A673 (cell line): ENCODE measurements at regions not wholly inside any gene's neighbourhood (a gene's known extent, or its start where the extent isn't known, plus 50 kb on each side); places are given as distances from the start of the nearest gene placed in this dataset.

Experiments used
- CTCF ChIP-seq: fragments of 300-800, 200-600 bp; sonication (generic); conservative IDR thresholded peaks from 2 replicates; pipeline ENCODE4 v1.5.1; 2017; ENCODE audit warnings: low read depth, mild to moderate bottlenecking, antibody characterized with exemption, low read length, moderate library complexity, mixed read lengths
- EZH2 ChIP-seq: fragments of 200-600 bp; sonication (generic); IDR thresholded peaks from 2 replicates; pipeline ENCODE4 v1.6.1; 2017; ENCODE audit warnings: borderline replicate concordance, low read depth, mild to moderate bottlenecking, mixed read lengths, antibody characterized with exemption, low read length; ENCODE audit not compliant: poor library complexity, severe bottlenecking

GRCh38 chr15:77555232-77555631 is 77.5 kb downstream of the LINGO1 start:
- TF ChIP-seq CTCF (no peak), EZH2 (no peak)
